G401.6 (cell line): ENCODE measurements at regions not wholly inside any gene's neighbourhood (a gene's known extent, or its start where the extent isn't known, plus 50 kb on each side); places are given as distances from the start of the nearest gene placed in this dataset.
"Not testable (repeated sequence)": the region's sequence is repeated elsewhere in the genome, so short reads cannot be mapped to it uniquely, and the experiment has no call there.

Experiments
- FAIRE-seq: peaks from 2 replicates; lab custom pipeline; 2012; peaks lifted over from hg19 to GRCh38; lab: Jason Lieb, UNC

DNA sequence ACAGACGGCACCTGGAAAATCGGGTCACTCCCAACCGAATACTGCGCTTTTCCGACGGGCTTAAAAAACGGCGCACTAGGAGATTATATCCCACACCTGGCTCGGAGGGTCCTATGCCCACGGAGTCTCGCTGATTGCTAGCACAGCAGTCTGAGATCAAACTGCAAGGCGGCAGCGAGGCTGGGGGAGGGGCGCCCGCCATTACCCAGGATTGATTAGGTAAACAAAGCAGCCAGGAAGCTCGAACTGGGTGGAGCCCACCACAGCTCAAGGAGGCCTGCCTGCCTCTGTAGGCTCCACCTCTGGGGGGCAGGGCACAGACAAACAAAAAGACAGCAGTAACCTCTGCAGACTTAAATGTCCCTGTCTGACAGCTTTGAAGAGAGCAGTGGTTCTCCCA, 64.5 kb downstream of the SLC30A10 start:
- FAIRE-seq: not testable (repeated sequence)

DNA sequence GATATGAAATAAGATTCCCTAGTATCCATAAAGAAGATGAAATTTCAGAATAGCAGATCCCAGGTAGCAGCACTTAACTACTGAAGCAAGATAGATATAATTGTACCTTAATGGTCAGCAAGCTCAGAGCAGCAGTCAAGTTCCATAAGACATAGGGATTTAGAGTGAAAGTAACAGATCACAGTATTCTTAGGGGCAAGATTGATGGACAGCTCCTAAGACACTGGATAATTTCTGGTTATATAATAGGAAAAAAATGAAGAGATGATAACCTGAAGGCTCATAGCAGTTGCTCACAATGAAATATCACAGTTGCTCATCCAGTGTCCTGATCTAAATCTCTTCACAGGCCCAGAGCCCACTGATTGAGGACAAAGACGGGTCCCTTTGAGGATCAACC, 66.0 kb downstream of the SLC30A10 start:
- no peak for FAIRE-seq

DNA sequence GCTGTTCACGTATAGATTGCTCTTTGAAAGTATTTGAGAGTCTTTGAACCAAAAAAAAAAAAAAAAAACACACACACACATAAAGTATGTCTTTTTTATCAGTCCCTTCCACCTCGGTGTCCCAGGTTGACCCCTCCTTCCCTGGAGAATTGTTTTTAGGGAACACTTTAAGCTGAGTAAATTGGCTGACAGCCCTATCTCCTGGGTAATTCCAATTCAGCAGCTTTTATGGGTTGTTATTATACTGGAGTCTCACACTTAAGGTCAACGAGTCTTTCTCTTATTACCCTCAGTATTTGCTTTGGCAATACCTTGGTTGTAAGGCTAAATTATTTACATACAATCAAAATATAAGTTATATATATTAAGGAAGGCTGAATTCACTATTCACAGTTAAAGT, 69.4 kb downstream of the SLC30A10 start:
- FAIRE-seq: no peak

DNA sequence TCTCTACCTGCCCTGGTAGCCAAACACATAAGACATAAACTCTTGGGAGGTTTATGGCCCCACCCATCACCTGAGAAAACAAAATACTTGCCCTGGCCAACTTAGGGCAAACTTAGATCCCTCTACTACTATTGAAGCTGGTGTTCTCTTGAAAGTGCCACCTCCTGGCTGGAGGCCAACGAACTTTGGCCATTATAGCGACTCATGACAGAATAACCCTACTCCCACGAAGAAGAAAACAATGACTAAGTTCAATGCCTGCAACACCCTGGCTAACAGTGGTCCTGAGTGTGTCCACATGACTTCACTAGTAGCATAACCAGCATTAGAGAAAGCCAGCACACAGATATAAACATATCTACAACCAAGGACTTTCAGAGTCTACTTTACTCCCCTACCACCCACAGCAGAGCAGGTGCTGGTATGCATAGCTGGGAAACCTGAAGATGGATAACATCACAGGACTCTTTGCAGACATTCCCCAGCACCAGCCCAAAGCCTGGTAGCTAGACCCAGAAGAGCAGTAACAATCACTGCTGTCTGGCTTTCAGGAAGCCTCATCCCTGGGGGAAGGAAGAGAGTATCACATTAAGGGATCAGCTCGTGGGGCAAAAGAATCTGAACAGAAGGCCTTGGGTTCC, 81.0 kb downstream of the SLC30A10 start:
- FAIRE-seq: no peak

DNA sequence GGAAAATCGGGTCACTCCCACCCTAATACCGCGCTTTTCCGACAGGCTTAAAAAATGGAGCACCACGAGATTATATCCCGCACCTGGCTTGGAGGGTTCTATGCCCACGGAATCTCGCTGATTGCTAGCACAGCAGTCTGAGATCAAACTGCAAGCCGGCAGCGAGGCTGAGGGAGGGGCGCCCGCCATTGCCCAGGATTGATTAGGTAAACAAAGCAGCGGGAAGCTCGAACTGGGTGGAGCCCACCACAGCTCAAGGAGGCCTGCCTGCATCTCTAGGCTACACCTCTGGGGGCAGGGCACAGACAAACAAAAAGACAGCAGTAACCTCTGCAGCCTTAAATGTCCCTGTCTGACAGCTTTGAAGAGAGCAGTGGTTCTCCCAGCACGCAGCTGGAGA, 88.8 kb downstream of the SLC30A10 start:
- not testable (repeated sequence) for FAIRE-seq

DNA sequence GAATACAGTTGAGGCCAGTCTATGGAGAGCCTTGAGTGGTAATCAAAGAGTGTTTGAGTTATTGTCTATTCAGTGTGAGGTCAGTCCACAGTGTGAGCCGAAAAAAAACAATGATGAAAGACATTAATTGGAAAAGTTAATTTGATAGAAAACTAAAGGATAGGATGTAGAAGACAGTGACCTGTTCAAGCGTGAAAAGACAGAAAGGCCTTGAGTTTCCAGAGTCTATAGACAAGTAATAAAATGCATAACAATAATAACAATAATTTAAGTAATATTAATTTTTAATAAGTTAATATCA, 90.4 kb downstream of the SLC30A10 start:
- FAIRE-seq: no peak

DNA sequence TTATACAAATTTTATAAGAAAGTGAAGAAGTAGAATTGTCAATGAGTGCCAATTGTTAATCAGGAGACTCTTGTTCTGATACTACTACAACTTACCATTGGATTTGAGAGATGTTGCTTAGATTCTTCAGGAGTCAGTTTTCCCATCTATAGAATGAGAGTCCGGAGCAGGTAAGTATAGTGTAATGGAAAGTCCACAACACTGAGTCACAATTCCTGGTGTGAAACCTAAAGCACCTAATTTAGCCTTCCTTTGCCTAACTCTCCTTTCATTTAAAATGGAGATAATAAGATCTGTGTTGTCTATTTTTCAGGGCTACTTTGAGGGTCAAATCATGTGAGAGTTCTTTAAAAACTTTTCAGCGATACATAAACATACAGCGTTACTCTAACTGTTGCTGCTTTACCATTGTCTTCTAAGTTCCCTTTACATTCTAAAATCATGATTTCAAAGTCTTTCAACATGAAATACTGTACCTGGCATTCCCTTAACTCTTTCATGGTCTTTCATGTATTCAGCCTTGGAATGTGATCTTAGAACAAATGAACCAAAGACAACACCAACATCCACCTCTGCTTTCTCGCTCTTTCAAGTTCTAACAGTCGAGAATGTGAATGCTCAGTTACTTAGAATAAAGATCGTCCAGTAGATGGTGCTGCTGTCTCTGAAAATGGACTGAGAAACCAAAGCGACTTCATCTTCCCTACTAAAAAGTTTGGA, 90.9 kb downstream of the SLC30A10 start:
- FAIRE-seq: peak; percentile 96

DNA sequence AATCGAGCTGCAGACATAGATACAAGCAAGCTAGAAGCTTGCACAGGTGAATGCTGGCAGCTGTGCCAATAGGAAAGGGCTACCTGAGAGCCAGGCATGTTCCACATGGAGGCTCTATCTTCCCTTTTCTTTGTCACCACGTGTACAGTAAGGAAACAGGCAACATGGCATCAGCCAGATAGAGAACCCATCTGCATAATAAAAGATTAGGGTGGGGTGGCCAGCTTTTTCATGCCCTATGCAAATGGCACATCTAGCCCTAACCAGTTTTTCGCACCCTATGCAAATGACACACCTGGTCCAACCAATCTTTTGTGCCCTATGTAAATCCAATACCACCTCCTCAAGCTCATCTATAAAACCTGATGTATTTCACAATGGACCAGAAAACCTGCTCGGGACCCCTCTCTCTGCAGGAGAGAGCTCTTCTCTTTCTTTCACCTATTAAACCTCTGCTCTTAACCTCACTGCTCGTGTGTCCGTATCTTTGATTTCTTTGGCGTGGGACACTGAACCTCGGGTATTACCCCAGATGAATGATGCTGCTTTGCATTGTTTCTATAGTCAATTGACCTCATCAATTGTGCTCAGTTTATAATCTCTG, 93.9 kb downstream of the SLC30A10 start:
- FAIRE-seq: no peak

DNA sequence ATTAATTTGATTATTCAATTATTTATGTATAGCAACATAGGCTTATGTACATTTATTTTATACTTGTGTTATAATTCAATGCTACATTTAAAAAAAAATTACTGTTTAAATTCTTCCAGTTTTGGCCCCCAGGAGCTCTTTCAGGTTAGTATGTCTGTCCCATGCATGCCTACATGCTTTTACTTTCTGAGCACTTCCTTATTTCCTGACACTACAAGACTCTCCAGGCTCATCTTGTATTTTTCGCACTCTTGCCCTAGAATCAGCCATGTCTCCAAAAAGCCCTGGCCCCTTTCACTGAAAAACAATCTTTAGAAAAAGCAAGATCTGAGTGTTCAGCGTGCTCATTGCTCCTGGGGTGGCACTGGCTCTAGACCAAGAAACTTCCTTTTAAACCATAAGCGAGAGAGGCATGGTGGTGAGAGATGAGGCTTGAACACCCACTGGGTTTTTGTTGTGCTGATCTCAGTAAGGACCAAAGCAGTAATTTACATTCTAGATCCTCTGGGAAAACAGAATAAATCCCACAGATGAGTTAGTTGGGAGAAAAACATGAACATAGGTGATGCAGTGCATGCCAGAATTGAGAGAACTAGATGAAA, 95.0 kb downstream of the SLC30A10 start:
- FAIRE-seq: no peak

DNA sequence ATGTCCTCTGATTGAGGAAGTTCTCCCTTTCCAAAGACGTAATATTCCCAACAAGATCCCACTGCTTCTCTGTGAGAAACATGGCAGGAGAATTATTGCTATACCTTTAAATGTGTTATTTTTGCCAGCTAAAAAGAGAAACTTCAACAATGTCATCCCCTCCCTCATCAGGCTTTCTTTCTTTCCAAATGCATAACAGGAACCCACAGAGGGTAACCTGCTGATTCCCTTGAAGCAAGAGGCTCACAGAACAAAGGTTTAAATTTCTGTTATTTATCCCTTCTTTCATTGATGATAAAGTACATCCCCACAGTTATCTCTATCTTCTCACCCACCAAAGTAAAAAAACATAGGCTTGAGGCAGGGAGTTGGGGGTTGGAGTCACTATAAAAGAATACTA, 102.1 kb downstream of the SLC30A10 start:
- FAIRE-seq: no peak

DNA sequence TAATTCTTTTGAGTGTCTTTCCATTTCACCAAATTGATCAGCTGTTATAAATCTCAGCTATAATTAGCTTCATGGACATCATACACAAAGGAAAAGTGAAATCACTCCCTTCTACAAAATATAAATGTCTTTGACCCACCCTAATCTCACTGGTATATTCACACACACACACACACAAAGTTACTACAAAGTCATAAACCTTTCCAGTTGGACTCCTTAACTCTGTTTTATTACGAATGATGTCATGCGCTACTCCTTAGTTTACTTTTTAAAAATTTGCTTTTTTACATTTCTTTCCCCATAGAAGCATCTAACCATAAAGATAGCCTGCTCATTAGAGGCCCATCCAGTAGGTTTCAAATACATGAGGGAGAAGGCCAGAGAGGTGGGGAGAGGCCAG, 103.0 kb downstream of the SLC30A10 start:
- FAIRE-seq: no peak

DNA sequence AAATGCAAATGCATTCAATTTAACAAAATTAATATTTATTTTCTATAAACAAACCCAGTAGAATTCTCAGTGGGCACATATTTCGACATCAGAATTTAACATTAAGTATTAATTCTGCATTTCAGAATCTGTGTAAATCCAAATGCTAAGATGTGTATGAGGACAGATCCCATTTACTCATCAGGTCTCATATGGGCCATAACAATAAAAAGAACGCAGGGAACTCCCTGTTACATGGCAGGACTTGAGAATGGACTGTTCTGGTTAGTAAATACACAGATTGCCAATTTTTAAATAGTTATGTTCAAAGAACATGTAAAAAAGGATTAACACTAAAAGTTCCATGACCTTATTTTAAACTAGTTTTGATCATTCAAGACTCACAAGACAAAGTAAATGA, 104.0 kb downstream of the SLC30A10 start:
- FAIRE-seq: no peak

DNA sequence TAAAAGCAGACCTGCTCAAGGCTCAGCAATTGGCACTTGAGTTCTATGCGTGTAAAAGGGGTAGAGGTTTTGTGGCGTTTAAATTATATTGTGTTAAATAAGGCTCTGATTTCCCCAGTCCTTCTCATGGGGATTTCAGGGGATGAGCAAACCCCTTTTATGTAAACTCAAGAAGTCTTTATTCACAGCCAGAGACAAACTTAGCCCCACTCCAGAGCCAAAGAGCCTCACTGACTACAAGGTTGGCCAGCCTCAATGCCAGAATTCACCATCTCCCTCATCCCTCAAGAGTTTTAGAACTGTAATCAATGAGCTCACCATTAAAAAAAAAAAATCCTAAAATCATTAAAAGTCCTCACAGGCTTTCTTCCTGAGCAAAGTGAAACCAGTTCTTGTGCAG, 107.8 kb downstream of the SLC30A10 start:
- no peak for FAIRE-seq

DNA sequence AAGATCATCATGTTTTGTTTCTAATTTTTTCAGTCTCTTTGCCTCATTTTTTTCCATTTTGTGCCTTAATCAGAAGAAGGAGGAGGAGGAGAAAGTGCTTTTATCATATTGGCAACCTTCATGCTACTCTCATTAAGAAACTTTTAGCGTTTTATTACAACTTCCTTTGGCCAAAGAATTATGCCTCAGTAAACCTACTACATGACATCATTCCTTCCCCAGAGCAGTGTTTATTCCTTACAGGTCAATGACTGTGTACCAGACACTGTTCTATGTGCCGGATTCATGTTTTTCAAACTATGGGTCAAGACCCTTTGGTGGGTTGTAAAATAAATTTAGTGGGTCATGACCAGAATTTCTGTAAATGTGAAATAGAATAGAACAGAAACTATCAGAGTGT, 110.4 kb downstream of the SLC30A10 start:
- FAIRE-seq: no peak

DNA sequence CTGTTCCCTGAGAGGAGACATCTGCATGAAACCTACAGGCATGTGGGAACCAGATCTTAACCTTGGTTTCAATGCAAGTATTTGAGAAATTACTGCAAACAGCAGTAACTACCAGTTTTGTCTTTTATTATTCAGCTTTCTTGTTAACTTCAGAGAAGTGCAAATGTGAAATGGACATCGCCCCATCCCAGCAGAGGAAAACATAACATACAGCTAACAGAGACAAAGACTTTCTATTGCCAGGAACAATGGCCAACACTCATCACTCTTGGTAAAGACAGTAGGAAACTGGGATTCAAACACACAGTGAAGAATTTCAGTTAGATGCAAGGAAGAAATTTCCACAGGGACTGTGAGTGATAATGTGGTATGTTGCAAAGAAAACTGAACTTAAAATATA, 115.1 kb downstream of the SLC30A10 start:
- FAIRE-seq: no peak

DNA sequence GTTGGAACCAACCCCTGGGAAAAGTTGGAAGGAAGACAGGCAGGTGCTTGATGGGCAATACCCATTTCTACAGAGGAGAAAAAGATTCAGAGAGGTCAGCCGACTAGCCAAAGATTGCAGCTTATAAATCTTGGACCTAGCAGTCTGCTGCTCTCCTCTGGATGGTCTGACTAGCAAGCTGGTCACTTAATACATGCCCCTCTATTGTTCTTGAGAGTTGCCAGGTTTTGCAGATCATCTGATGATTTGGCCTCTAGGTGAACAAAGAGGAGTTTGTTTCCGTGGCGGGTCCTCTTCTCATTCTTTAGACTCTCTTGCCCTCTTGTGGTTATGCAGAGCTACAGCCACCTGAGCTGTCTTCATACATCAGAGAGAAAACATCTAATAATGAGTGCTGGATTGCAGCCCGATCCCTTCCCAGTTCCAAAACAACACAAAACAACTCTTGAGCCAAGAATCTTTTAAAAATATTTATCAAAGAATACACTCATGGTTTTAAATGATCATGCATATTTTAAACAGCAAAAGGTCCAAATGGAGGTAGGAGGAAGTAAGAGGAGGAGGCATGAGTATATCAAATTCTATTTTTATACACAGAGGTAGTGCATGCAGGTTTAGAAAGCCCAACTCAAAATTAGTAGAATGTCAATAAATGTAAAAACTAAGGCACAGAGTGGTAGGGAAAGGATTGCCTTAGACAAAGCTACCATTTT, 115.7 kb downstream of the SLC30A10 start:
- FAIRE-seq: peak; percentile 73

DNA sequence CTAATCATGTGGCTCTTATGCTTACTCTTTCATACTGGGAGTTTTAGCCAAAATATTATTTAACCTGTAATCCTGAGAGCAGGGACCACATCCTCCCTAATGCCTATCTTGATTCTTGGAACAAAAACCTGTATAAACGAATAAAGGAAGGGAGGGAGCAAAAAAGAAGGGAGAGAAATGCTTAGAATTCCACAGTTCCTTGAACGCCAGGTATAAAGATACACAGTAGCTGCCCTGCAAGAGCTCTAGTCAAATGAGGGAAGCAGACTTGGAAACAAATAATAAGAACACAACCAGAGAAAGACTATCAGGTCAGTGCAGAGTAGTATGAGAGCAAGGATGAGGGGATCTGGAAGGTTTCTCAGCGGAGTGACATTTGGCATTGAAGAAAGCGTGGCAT, 116.3 kb downstream of the SLC30A10 start:
- FAIRE-seq: no peak

DNA sequence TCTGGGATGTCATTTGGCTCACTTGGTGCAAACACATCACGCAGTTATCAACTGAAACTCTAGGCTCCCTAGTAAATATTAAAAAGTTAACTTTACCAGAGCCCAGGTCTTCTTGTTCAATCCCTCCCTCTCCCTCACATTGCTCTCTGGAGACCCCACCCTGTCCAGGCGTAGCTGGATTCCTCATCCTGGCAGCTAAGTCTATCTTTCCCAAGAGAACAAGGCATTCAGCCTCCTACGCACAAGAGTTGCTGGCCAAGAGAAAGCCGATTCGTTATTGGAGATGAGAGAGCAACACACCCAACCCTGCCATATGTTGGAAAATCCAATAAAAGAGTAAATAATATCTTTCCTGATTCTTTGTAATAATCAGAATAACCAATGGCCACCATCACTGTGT, 117.9 kb downstream of the SLC30A10 start:
- no peak for FAIRE-seq

DNA sequence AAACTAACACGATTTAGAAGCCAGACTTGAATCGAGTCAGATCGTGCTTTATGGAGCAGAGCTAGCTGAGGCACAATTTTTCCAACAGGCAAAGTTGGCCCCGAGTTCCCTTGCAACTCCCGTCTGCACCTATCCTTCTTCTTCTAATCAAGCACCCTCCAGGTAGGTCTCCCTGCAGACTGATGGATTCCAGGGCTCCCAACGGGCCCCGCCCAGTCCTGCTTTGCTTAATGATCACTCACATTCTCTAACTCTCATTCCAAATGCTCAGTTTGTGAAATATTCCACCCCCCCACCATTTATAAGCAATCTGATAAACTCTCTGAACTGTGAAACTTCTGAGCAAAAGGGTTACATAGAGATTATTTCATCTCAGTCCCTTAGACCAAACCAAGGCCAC, 119.6 kb downstream of the SLC30A10 start:
- FAIRE-seq: no peak

DNA sequence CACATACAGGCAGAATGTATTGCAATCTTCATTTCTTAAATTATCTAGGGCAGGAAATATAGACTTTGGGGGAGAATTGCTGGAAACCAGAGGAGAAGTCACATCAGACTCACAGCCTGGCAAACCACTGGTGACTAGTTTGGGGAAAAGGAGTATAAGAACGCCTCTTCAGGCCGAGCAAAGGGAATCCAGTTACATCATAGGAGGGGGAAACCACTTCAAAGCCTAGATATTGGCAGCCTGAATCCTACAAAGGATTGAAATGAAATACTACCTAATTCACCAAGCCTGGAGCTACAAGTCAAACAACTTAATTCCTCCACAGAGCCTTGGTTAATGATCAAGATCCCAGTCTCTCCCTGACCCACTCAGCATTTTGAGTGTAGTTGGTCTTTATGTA, 121.7 kb downstream of the SLC30A10 start:
- no peak for FAIRE-seq

DNA sequence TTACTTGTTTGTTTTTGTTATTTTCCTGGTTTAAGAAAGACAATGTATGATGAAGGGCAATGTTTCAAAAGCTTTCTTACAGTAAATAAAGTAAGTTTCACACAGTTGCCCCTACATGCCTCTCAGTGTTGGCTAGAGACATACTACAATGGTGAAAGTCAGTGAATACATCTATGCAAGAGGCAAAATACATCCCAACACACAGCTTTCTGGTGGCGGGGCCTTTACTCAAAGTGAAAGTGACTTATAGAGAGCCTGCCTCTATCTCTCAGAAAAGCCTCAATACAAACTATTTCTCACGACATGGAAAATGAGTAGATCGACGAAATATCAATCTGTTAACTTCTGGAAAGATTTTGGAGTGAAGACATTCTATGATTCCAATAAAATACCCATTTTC, 122.3 kb downstream of the SLC30A10 start:
- FAIRE-seq: no peak

DNA sequence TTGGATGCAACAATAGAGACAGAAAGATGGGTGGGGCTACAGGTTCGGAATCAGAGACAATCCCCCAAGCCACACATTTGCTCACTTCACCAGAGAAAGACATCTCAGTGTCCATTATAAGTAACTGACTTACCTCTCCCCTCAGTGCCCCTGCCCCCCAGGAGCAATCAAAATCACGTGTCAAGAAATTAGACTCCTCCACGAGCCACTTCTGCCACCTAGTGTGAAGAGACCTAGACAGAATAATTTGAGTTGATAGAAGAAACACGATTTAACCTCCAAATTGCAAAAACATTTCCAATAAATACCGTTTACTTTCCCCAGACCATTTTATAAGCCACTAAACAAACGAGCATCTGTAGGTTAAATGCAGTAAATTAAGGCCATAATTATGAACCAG, 123.2 kb downstream of the SLC30A10 start:
- no peak for FAIRE-seq
